ENCODE measurements at regions not wholly inside any gene's neighbourhood (a gene's known extent, or its start where the extent isn't known, plus 50 kb on each side); places are given as distances from the start of the nearest gene placed in this dataset.

GRCh38 chr5:9954869-9955268, 294.8 kb downstream of the ATPSCKMT start:
- Histone ChIP-seq H2BK15ac (ENCODE audit: low read length) (no peak overlapping the region), H4K91ac (replicated peaks; ENCODE audit: insufficient read length, low read length) (no peak overlapping the region), H3K14ac (ENCODE audit: insufficient read length) (no peak overlapping the region), H3K9me3 (ENCODE audit: insufficient read depth in 2 of 2, low read depth in 1 of 2, low read length in 1 of 2) (no peaks in the 10 kb centered on the region), H3K23me2 (ENCODE audit: low read depth, low read length) (no peaks in the 10 kb centered on the region), H3K4me1 (replicated peaks in 1 of 4; ENCODE audit: control insufficient read depth in 3 of 4, insufficient read depth in 4 of 4, low read length in 3 of 4) (no peaks in the 10 kb centered on the region), H3K4me2 (ENCODE audit: insufficient read depth in 1 of 2, low read depth in 2 of 2, low read length in 2 of 2) (no peak overlapping the region), H3K79me2 (ENCODE audit: control insufficient read depth in 1 of 2, insufficient read depth in 2 of 2, low read length in 2 of 2) (no peaks in the 10 kb centered on the region), H4K5ac (ENCODE audit: insufficient read length, low read depth, low read length) (no peak overlapping the region), H2BK5ac (ENCODE audit: low read depth, low read length) (no peak overlapping the region), H3K27me3 (replicated peaks in 1 of 4; ENCODE audit: control insufficient read depth in 3 of 4, extremely low read depth in 1 of 4, insufficient read depth in 3 of 4, low read length in 3 of 4) (peaks cover 0 to 3% (median 0%) of the 10 kb centered on the region in 4 experiments; a peak in 1 of 7 replicates), H3K18ac (ENCODE audit: extremely low read depth, low read length) (no peak overlapping the region), H4K8ac (ENCODE audit: extremely low read depth, insufficient read depth, low read length) (no peak overlapping the region), H3K27ac (ENCODE audit: low read depth, low read length) (no peak overlapping the region), H3K56ac (replicated peaks; ENCODE audit: insufficient read length, low read depth, low read length) (no peak overlapping the region), H2BK20ac (ENCODE audit: low read length) (no peak overlapping the region), H3K4ac (replicated peaks; ENCODE audit: insufficient read length, low read depth, low read length) (no peak overlapping the region), H2AFZ (ENCODE audit: low read length) (no peak overlapping the region), H3K9ac (replicated peaks in 1 of 4; ENCODE audit: extremely low read depth in 1 of 4, low read depth in 3 of 4, low read length in 3 of 4) (no peak overlapping the region), H3K36me3 (ENCODE audit: control insufficient read depth in 2 of 4, insufficient read depth in 4 of 4, low read length in 3 of 4) (no peaks in the 10 kb centered on the region), H2AK5ac (ENCODE audit: low read depth, low read length) (no peak overlapping the region), H2BK12ac (ENCODE audit: low read depth, low read length) (no peak overlapping the region), H2BK120ac (replicated peaks; ENCODE audit: low read depth, low read length) (no peak overlapping the region), H4K20me1 (replicated peaks in 1 of 2; ENCODE audit: control insufficient read depth in 1 of 2, insufficient read depth in 2 of 2, low read length in 2 of 2) (no peaks in the 10 kb centered on the region), H3K79me1 (ENCODE audit: low read depth, low read length) (no peaks in the 10 kb centered on the region), H3K23ac (ENCODE audit: insufficient read length) (no peak overlapping the region), H3K4me3 (ENCODE audit: extremely low read depth in 1 of 4, insufficient read depth in 2 of 4, low read depth in 3 of 4, low read length in 4 of 4) (no peak overlapping the region)
- WGBS, 2 experiments (ENCODE audit: extremely low coverage in 1 of 2, insufficient coverage in 1 of 2, insufficient read length in 1 of 2, insufficient replicate concordance in 2 of 2, low coverage in 1 of 2, low lambda C conversion rate in 2 of 2, missing lambda C conversion rate in 1 of 2) = 89% methylated on average over 2 of the region's 2 CpGs; no CpG with 5 or more reads in 1 of the 2 experiments
- DNase-seq (ENCODE audit: low read depth in 1 of 2, low spot score in 2 of 2) (no peak), FAIRE-seq (no peak)
- ChIA-PET CTCF (ENCODE audit: partially characterized antibody) (interaction anchor here (1.3 to 1.6 kb wide), 2 partner anchors 18 to 56 kb away, joined by 3 read pairs; no protein-coding TSS in a partner anchor), POLR2A (ENCODE audit: partially characterized antibody) (no interaction called here)
- TF ChIP-seq EZH2 (IDR thresholded peaks at IDR 0.05; ENCODE audit: low read depth, low read length, severe bottlenecking) (no peak), TAF7 (optimal IDR thresholded peaks at IDR 0.05; ENCODE audit: borderline replicate concordance, low read depth, low read length) (no peak), CBX8 (IDR thresholded peaks at IDR 0.05; ENCODE audit: borderline replicate concordance, low read depth, low read length) (no peak), TEAD4 (IDR thresholded peaks at IDR 0.05; ENCODE audit: low read depth, low read length) (no peak), PHF8 (conservative IDR thresholded peaks at IDR 0.05; ENCODE audit: low read depth, low read length) (no peak), SIN3A (conservative IDR thresholded peaks at IDR 0.05 in 1 of 2, IDR thresholded peaks at IDR 0.05 in 1 of 2; ENCODE audit: low read depth in 1 of 2, low read length in 2 of 2) (no peak), RBBP5 (IDR thresholded peaks at IDR 0.05; ENCODE audit: borderline replicate concordance, low read depth, low read length) (no peak), ZNF274 (IDR thresholded peaks at IDR 0.05; ENCODE audit: borderline replicate concordance, extremely low read depth, low read length) (no peak), SIX5 (IDR thresholded peaks at IDR 0.05; ENCODE audit: low read depth, low read length) (no peak), SRF (IDR thresholded peaks at IDR 0.05; ENCODE audit: low read depth, low read length) (no peak), ASH2L (IDR thresholded peaks at IDR 0.05; ENCODE audit: low read length) (no peak), SIRT6 (IDR thresholded peaks at IDR 0.05; ENCODE audit: low read length) (no peak), GTF2F1 (IDR thresholded peaks at IDR 0.05; ENCODE audit: borderline replicate concordance, low read depth, low read length) (no peak), RAD21 (IDR thresholded peaks at IDR 0.05 in 1 of 2, conservative IDR thresholded peaks at IDR 0.05 in 1 of 2; ENCODE audit: low read depth in 2 of 2, low read length in 2 of 2) (no peak)
